ENCODE measurements at regions not wholly inside any gene's neighbourhood (a gene's known extent, or its start where the extent isn't known, plus 50 kb on each side); places are given as distances from the start of the nearest gene placed in this dataset.
"Not testable (repeated sequence)": the region's sequence is repeated elsewhere in the genome, so short reads cannot be mapped to it uniquely, and the experiment has no call there.

DNA sequence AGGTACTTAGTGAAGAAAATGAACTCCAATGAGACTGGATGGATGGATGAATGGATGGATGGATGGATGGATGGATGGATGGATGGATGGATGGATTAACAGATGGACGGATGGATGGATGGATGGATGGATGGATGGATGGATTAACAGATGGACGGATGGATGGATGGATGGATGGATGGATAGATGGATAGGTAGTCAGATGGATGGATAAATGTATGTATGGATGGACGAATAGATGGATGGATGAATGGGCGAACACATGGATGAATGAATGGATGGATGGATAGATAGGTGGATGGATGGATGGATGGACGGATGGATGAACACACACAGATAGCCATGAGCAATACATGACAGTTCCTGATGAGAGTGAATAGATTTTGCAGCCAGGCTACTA is 589.0 kb upstream of the B3GAT1 start:
- TF ChIP-seq, protein P1, sequence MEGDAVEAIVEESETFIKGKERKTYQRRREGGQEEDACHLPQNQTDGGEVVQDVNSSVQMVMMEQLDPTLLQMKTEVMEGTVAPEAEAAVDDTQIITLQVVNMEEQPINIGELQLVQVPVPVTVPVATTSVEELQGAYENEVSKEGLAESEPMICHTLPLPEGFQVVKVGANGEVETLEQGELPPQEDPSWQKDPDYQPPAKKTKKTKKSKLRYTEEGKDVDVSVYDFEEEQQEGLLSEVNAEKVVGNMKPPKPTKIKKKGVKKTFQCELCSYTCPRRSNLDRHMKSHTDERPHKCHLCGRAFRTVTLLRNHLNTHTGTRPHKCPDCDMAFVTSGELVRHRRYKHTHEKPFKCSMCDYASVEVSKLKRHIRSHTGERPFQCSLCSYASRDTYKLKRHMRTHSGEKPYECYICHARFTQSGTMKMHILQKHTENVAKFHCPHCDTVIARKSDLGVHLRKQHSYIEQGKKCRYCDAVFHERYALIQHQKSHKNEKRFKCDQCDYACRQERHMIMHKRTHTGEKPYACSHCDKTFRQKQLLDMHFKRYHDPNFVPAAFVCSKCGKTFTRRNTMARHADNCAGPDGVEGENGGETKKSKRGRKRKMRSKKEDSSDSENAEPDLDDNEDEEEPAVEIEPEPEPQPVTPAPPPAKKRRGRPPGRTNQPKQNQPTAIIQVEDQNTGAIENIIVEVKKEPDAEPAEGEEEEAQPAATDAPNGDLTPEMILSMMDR (IDR thresholded peaks at IDR 0.05) = not testable (repeated sequence)
- TF ChIP-seq POLR2A (IDR thresholded peaks at IDR 0.05) = not testable (repeated sequence)

All from thyroid gland (tissue), 4 donors.